ENCODE measurements at regions not wholly inside any gene's neighbourhood (a gene's known extent, or its start where the extent isn't known, plus 50 kb on each side); places are given as distances from the start of the nearest gene placed in this dataset.

DNA sequence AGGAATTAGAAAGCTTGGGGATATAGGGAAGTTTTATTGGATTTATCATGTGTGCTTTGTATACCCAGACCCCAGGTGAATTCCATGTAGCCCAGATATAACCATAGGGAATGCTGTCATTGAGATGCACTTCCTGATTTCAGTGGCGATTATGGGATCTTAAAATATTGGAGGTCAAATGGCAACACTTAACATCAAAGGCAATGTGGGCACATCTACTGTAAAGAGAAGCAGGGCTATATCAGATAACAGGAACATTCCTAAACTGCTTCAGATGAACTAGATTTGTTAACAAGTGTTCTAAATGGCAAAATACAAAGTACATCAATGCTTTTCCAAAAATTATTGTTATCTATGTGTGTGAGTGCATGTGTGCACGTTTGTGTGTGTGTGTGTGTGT, 883.5 kb upstream of the EDIL3 start:
- TF ChIP-seq, protein P1, sequence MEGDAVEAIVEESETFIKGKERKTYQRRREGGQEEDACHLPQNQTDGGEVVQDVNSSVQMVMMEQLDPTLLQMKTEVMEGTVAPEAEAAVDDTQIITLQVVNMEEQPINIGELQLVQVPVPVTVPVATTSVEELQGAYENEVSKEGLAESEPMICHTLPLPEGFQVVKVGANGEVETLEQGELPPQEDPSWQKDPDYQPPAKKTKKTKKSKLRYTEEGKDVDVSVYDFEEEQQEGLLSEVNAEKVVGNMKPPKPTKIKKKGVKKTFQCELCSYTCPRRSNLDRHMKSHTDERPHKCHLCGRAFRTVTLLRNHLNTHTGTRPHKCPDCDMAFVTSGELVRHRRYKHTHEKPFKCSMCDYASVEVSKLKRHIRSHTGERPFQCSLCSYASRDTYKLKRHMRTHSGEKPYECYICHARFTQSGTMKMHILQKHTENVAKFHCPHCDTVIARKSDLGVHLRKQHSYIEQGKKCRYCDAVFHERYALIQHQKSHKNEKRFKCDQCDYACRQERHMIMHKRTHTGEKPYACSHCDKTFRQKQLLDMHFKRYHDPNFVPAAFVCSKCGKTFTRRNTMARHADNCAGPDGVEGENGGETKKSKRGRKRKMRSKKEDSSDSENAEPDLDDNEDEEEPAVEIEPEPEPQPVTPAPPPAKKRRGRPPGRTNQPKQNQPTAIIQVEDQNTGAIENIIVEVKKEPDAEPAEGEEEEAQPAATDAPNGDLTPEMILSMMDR (IDR thresholded peaks at IDR 0.05), result no peak
- TF ChIP-seq EP300 (IDR thresholded peaks at IDR 0.05) (no peak), POLR2A (IDR thresholded peaks at IDR 0.05) (no peak)
